ENCODE measurements at regions not wholly inside any gene's neighbourhood (a gene's known extent, or its start where the extent isn't known, plus 50 kb on each side); places are given as distances from the start of the nearest gene placed in this dataset.
A peak's percentile ranks its signal among the peaks of the same experiment; 100 is the strongest.
"Not testable (repeated sequence)": the region's sequence is repeated elsewhere in the genome, so short reads cannot be mapped to it uniquely, and the experiment has no call there.

DNA sequence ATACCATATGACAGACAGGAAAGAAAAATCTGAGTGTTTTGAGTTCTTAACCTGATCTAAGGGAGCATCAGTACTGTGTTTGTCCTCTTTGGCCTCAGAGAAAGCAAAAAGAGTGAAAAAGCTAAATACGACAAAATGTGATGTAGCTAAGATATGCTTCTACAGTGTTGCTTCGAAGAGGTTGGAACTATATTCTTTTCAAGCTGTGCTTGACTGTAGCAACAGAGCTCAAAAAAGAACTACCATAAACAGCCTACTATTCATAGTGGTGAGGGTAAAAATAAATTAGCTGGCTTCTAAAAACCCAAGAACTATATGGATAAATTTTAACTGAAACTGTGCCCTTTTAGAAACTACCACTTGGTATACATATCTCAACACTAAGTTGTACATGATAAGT lies 881.8 kb upstream of the PCDH10 start:
- DNase-seq = no peak

DNA sequence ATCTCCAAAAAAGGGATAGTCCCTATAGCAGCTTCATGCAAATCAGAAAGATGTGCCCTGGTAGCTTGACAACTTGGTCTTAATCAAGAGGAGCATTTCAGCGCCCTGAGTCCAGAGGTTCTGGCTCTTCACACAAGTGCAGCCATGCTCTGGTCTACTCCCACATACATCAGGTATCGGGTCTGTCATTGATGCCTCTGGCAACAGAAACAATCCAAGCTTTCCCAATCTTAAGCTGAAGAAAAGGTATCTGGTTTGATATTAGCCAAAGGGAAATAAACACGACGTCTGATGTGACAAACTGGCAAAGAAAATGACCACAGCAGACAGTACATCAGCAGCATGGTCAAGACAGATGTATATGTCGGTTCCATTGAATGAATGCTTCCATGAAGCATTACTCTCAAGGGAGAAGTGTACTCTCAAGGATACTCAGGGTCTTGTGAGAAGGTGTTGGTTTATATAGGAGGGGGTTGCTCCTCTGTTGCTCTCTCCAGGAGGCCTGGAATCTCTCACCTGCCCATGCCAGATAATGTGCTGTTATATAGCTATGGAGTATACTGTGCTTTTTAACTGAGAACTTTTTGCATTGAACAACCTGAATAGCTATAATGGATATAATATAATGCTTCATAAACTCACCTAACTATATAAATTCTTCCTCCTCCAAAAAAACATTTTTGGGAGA lies 879.6 kb upstream of the PCDH10 start:
- DNase-seq = no peak

DNA sequence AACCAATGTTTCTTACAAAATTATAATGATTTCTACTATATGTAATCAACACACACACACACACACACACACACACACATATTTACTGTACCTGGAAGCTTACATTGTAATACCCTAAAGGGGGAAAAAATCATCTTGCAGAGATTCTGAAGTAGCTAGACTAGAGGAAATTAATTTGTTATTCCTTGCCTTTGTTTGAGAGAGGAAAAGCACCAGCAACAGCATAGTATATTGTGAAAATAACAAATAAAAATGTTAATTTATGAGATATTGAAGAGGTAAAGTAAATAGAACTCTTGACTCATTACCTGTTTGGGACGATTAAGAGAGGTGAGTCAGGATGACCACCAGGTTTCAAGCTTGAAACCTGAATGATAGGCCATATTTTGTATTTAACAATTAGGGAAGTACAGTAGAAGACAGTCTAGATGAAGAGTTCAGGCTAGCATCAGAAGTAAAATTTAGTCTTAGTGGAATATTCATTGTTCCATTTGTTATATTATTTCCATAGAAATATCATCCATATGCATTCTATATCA lies 873.4 kb upstream of the PCDH10 start:
- DNase-seq = no peak

DNA sequence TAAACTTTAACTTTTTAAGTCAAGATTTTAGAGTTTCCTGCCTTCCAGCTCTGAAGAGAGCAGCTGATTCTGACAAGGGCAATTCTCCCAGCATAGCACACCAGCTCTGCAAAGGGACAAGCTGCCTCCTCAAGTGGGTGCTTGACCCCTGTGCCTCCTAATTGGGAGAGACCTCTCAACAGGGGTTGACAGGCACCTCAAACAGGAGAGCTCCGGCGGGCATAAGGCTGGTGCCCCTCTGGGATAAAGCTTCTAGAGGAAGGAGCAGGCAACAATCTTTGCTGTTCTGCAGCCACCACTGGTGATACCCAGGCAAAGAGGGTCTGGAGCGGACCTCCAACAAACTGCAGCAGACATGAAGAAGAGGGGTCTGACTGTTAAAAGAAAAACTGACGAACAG lies 872.9 kb upstream of the PCDH10 start:
- DNase-seq = no peak

DNA sequence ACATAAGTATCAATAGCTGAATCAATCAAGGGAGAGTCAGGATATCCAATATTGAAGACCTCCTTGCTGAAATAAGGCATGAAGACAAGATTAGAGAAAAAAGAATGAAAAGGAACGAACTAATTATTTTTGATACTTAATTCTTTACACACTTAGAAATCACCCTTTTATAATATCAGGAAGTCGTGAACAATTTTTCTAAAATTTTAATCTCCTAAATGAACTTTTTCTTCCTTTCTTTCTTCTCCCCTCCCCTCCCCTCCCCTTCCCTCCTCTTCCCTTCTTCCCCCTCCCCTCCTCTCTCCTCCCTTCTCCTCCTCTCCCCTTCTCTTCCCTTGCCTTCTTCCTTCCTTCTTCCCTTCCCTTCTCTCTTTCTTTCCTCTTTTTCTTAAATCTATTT lies 872.1 kb upstream of the PCDH10 start:
- DNase-seq = no peak

DNA sequence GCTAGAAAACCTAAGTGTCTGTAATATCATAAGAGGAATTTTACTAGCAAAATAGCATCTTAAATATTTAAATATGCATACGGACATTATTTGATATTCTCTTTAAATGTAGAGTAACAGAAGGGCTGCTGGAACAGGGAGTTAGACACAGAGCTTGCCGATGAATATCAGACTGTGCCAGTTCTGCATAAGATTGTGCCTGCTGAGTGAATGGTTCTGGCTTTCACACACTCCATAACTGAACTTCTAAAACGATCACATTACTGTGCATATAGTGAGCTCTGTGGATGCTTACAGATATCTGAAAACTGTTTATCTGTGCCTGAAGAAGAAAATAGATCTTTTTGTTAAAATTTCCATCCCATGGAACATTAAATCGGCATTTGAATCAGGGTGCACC lies 867.4 kb upstream of the PCDH10 start:
- no peak for DNase-seq

DNA sequence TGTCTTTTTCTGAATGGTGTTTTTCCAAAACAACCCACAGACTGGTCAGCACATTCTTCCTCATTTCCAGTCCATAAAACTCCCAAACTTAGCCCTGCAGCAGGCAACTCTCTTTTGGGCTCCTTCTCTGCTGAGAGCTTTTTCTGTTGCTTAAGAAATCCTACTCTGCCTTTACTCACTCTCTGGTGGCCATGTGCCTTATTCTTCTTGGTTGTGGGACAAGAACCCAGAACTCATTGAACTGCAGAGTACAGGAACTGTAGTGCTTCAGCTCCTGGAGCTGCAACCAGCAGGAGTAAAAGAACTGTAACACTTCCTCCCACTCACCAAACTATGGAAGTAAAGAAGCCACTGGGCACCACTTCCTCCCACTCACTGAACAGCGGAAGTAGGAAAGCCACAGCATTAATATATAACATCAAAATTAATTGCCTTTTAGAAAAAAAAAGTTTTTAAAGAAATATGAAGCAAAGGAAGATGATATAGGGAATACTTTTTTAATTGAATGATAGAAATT lies 864.1 kb upstream of the PCDH10 start:
- peak; percentile 60 for DNase-seq

DNA sequence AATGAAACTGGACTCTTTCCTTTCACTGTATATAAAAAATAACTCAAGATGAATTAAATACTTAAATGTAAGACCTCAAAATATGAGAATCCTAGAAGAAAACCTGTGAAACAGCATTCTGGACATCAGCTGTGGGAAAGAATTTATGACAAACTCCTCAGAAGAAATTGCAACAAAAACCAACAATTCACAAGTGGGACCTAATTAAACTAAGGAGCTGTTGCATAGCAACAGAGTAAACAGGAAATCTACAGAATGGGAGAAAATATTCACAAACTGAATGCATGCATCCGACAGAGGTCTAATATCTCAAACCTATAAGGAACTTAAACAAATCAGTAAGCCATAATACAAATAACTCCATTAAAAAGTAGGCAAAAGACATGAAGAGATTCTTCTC lies 851.7 kb upstream of the PCDH10 start:
- DNase-seq = no peak

DNA sequence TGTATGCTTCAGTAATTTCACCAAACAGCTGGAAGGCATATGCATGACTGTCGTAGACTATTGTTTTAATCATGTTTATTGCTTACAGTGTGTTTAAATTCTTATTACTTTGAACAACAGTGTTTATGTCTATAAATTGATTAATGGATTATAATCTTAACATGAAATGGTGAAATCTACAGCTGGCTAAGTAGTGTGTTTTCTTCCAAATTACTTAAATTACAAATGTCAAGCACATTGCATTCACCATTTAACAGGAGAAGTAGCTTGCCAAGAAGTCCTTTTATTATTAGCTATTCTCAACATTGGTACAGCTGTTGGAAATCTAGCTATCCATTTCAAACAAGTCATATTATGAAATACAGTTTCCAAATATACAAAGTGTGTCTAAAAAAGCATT lies 849.3 kb upstream of the PCDH10 start:
- DNase-seq = no peak

DNA sequence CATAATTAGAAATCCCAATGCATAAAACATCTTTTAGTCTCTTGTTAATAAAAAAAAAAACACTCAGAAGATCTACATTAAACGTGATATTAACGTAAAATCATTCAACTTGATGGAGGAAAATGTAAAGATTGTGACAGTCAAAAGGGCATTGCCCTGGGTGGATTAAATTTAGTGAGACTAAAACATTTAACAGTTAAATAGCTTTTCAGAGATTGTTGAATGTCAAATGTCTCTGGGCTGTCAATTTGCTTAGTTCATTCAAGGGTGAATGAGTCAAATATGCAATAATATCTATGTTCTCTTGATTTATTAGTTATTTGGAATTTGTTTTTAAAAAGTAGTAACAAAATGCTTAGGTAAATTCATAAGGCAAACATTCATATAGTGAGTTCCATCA lies 836.6 kb upstream of the PCDH10 start:
- no peak for DNase-seq

DNA sequence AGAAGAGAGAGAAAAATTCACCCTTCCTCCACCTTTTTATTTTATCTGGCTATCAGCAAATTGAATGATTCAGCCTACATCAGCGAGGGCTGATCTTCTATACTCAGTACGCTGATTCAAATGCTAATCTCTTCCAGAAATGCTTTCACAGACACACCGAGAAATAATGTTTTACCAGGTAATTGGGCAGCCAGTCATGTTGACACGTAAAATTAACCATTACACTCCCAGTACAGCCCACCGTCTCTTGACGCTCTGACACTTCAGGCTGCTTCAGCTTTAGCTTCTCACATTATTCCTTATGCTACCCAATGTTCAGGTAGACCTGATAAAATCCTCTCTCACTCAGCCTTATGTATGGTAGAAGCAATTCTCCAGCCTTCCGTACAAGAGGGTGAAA lies 835.2 kb upstream of the PCDH10 start:
- no peak for DNase-seq

DNA sequence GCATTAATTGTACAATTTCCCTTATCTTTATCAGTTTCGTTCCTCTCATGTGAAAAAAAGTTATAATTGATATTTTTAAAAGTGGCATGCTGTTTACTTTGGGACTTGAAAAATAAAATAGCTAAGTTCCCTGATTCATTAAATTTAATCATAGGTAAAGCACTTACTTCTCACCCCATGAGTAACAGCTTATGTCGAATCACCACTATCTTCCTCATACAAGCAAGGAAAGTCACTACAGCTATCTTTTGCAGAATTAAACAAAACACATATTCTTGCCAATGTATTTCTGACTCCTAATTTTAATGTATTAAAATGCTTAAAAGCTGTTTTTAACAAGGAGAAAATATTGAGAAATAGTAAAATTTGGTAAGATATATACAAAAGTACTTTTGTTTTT lies 832.4 kb upstream of the PCDH10 start:
- DNase-seq = no peak

DNA sequence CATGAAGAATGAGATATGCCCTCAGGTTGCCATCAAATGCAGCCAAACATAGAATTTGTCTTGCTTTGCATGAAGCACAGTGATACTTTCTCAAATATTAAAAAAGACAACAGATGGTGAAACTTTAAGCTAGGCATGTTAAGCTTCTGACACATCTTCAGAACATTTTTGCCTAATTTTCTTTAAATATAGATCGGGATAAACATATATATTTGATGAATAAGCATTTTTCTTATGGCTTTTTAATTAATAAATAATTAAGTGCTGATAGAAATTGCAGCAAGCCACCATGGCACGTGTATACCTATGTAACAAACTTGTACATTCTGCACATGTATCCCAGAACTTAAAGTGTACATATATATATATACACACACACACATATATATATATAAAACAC lies 831.2 kb upstream of the PCDH10 start:
- DNase-seq = no peak

DNA sequence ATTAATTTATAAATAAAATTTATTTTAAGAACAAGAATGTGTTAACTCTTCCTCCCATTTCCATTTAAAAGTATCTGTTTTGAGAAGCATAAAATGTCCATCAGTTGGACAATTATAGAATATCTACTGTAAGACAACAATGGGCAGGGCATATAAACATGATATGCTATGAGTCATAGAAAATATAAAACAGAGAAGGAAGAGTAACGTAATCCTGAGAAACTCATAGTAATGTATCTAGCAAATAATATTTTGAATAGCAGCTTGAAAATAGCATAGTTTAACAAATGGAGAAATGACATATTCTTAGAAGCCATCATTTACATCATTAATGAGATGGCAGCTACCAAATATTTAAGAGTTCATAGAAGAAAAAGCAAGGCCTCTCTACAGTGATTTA lies 820.3 kb upstream of the PCDH10 start:
- no peak for DNase-seq

DNA sequence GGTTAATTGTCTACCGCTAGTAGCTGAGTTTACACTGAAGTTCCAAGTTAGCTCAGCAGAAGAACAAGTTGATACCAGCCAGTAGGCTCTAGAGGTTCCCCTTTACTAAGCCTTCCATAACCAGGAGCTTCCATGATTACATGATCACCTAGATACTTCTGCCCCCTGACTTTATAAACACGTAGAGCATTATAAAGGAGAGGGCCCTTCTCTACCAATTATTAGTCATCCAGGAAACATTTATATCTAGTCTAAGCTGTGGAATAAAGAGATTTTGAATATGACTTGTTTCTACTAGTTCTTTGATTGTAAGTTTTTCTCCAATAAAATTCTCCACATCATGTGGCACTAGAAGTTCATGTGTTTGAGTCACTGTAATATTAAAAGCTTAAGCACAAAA lies 818.1 kb upstream of the PCDH10 start:
- DNase-seq = no peak

DNA sequence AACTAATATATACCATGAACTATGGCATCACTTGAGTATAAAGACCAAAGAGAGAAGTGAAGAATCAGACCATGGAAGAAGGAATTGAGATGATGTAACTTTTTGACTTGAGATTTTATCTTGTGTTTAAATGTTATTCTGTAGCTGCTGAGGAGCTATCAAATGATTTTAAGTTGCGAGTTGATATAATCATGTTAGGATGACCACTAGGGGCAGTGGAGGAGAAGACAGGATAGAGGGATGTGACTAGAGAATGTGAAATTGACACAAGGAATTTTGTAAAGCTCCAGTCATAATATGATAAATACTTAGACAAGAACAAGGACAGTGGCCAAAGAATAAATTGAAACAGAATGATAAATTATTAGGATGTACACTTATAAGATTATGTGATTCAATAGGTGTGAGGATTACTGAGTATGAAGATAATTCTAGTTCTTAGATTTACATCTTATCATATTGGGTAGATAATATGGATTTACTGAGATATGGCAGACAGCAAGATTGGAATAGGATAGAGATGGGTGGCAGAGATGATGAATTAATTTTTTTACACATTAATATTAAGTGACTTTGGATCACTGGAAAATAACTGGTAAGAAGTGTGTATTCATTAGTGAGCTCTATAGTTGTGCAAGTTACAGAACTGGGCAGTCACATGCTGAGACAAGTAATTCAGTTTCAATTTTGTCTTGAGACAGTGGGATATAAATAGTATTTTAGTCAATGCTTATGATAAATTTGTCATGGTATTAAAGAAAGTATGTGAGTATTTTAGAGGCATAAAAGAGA lies 816.0 kb upstream of the PCDH10 start:
- DNase-seq = peak; percentile 66

DNA sequence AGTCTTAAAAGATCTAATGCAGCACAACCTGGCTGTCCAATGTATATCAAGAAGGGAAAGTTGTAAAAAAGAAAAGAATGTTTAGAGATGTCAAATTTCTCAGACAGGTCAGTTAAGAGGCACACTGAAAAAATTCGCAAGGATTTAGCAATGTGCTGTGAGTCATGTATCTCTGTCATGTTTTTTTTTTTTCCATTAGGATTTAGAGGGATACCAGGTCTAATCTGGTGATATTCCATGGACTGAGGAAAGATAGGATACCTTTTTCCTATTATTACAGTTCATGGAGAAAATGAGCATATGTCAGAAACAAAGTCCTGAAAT lies 815.4 kb upstream of the PCDH10 start:
- no peak for DNase-seq

DNA sequence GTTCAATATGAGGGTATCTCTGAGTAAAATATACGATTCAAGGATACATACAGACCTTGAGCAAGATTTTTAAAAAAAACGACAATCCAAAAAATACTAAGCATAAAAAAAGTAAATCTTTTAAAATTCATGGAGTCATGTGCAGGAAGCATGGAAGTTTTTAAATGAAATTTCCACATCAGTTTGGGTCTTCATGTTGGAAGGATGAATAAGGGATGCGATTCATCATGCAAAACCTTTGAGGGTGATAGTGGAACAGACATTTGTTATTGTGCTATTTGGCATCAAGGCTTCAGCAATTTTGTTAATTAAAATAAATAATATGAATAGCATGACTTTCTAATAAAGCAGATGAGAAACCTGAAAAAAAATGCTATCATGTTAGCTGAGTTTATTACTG lies 815.0 kb upstream of the PCDH10 start:
- no peak for DNase-seq

DNA sequence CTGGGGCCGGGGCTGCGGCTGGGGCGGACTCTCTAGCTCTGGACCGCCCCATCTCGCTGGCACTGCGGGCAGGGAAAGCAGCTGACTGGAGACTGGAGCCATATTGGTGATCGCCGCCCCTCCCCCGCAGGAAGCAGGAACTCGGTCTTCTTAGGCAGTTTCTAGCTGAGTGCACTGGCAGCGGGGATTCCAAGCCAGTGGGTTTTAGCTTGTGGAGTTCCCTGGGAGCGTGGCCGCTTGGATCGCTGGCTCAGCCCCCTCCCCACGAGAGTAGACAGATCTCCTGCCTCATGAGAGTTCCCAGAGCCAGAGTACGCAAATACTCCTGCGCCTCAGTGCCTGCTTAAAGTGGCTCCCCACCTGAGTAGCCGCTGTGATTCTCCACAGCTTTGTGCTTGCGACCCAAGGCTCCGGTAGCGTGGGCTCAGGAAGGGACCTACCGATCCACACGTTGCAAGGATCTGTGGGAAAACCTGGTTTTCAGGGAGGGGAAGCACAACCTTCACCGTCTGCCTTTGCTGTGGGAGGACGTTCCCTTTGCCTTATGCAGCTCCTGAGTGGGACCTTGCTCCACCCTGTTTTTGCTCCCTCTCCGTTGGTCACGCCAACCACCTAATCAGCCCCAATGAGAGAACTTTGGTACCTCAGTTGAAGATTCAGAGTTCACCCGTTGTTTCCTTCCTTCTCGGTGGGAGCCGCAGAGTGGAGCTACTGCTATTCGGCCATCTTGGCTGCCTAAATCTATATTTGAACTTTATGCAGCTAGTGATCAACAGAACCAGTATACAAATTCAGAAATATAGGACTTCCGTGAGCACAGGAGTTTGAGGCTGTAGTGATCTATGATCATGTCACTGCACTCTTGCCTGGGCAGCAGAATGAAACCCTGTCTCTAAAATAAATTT lies 803.9 kb upstream of the PCDH10 start:
- no peak for DNase-seq

DNA sequence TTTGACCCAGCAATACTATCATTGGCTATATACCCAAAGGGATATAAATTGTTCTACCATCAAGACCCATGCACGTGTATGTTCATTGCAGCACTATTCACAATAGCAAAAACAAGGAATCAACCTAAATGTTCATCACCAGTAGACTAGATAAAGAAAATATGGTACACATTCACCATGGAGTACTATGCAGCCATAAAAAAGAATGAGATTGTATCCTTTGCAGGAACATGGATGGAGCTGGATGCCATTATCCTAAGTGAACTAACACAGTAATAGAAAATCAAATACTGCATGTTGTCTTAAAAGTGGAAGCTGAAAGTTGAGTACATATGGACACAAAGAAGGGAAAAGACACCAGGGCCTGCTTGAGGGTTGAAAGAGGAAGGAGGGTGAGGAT lies 803.1 kb upstream of the PCDH10 start:
- DNase-seq = no peak

DNA sequence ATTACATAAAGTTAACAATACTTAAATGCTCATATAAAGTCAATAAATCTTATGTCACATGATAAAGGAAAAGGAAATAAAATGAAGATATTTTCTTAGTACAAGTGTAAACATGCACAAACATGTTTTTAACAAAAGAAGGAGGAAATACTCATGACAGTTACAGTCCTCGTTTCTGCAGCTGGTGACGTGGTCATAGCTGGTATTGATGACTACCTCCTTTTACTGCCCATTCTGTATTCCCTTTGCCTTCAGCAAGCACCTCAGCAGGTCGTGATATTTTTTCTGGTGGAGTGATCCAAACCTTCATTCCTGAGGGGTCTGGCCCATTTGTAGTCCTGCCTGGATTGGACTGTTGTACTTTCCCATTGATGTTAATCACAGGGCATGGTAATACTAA lies 797.5 kb upstream of the PCDH10 start:
- DNase-seq = not testable (repeated sequence)

DNA sequence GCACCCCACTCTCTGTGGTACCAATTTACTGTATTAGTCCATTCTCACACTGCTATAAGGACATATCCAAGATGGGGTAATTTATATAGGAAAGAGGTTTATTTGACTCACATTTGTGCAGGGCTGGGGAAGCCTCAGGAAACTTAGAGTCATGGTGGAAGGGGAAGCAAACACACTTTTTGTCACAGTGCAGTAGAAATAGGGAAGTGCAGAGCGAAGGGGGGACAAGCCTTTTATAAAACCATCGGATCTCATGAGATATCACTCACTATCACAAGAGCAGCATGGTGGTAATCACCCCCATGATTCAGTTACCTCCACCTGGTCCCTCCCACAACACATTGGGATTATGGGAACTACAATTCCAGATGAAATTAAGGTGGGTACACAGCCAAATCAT lies 766.9 kb upstream of the PCDH10 start:
- DNase-seq = peak; percentile 67

DNA sequence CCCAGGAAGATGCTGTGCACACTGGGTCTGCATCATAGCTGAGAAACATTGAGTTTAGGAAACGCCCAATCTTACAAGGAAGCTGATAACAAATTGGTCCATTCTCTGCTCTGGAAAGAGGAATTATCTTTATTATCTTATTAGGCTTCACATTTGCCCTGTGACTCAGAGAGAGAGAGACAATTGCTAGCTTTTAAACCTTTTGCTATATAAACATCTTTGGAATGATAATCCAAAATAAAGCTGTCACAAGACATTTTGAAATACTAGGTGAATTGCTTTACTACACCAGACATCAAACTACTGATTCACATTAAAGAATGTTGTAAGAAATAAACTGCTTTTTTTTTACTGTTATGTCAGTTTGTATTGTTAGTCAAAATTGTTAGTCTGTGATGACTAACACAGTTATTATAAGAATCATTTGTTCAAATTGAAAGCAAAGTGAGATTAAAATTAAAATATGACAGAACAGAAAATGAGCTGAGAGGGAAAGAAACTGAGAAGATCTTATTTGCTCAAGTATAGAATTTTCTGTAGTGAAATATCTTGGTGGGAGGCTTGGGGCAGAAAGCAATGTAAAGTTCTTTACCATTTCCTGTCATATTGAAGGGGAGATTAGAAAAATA lies 765.4 kb upstream of the PCDH10 start:
- DNase-seq = no peak

Measured in OCI-M1 (cell line).